GM21360 (cell line): ENCODE measurements at regions not wholly inside any gene's neighbourhood (a gene's known extent, or its start where the extent isn't known, plus 50 kb on each side); places are given as distances from the start of the nearest gene placed in this dataset.
"Not testable (repeated sequence)": the region's sequence is repeated elsewhere in the genome, so short reads cannot be mapped to it uniquely, and the experiment has no call there.

Experiments used
- ATAC-seq: cut with Tn5 transposase; IDR thresholded peaks from one replicate; pipeline ENCODE4 v1.9.1; 2021; ENCODE audit warnings: mild to moderate bottlenecking, moderate library complexity; ENCODE audit not compliant: unreplicated experiment

DNA sequence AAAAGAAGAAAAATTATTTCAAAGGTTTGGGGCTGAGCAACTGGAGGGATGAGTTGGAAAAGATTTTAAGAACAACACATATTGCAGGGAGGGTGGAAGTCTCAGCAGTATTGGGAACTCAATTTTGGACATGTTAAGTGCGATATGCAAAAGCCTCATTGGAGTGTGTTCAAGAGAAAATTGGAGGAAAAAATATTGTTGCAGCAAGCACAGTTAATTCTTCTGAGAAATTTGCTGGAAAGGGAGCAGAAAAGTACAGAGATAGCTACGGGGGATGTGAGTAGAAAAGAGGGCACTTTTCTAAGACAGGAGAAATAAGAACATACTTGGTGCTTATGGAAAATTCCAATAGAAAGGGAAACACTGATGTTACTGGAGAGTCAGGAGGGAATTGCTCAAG lies 59.8 kb upstream of the MAGI2 start:
- no peak for ATAC-seq

DNA sequence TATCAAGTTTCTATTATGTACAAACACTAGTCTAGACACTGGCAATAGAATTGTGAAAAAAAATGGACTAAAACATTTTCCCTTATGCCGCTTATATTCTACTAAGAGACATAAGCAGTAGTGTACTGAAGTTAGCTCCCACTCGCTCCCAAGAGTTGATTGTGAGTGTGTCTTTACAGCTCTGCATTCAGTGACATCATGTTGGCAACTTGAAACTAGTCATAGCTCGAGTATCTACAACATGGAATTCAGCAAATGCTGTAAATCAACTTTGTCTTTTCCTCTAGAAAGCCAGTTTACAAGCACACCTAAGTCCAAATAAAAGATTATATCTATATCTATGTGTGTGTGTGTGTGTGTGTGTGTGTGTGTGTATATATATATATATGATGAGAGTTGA lies 58.8 kb upstream of the MAGI2 start:
- ATAC-seq, result no peak

DNA sequence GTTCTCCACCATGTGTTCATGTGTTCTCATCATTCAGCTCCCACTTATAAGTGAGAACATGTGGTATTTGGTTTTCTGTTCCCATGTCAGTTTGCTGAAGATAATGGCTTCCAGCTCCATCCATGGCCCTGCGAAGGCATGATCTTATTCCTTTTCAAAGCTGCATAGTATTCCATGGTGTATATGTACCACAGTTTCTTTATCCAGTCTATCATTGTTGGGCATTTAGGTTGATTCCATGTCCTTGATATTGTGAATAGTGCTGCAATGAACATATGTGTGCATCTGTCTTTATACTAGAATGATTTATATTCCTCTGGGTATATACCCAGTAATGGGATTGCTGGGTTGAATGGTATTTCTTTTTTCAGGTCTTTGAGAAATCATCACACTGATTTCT lies 57.6 kb upstream of the MAGI2 start:
- not testable (repeated sequence) for ATAC-seq

DNA sequence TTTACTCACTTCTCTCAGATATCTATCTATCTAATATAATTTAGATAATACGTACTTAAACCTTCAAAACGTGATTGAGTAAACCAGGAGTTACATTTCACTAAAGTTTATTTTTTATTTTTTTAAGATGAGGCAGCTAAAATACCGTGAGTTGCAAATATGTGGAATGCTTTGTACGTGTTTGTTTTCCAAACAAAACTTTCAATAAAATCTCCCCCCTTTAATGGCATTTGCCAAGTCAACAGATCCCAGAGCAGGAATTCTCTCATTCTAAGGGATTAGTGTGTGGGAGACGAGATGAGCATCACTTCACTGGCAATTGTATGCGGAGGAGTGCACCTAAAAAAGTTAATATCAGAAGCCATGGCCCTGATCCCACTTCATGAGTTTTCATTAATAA lies 53.7 kb upstream of the MAGI2 start:
- no peak for ATAC-seq

DNA sequence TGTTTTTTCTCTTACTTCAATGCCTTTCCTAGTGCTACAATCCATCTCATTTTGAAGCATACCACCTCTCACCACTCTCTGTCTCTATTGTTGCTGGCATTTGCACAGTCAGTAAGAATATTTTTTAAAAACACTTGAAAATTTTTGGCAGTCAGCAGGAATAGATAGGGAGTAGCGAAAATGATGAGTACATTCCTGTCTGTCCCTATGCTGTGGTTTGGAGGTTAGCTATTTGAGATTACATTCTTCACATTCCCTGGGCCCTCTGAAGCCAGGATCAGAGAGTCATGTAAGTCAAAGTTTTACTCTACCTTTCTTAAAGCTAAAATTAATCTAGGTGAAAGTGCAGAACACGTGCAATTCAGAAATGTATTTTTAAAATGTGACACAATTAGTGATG lies 53.0 kb upstream of the MAGI2 start:
- no peak for ATAC-seq

DNA sequence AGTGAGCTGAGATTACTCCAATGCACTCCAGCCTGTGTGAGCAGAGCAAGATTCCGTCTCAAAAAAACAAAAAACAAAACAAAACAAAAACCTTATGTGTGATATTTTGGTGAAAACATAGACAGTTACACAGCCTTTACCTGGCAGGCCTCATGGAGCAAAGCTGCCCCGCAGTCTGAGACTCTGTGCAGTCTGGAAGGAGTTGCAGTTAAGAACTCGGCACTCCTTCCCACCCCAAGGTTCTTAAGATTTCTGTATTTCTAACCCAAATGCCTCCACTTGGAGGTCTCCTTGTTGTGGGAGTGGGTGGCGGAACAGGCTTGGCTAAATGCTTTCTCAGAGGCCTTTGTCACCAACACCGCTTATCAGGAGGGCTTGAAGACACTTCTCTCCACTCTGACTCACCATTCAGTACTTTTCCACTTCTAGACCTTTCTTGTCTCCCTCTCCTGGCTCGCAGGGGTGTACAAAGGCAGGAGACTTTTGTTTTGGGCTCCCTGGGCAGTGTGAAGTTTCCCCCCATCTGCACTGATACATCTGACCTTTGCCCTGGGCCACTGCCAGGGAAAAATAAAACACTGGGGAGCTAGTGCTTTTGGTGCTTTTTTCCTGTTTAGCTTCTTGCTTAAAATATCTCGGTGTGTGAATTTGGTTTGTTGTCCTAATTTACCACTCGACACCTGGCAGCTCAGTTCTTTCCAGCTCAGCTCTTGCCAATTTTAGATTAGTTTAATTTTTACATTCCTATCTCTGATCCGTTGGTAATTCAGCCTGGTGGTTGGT lies 51.3 kb upstream of the MAGI2 start:
- no peak for ATAC-seq
